CD4-positive, alpha-beta T cell (primary cell): ENCODE measurements at regions not wholly inside any gene's neighbourhood (a gene's known extent, or its start where the extent isn't known, plus 50 kb on each side); places are given as distances from the start of the nearest gene placed in this dataset.

Experiments used
- ATAC-seq: fragments of 200-7000 bp; cut with Tn5 transposase; one replicate; pipeline ENCODE4 v1.10.0; 2022; ENCODE audit warnings: mild to moderate bottlenecking; ENCODE audit not compliant: poor library complexity
- CTCF ChIA-PET: fragments of 350-600 bp; sonication (Branson Sonifier 250); formaldehyde crosslinking; loops from one replicate; lab custom pipeline; 2021; ENCODE audit warnings: antibody characterized with exemption, inconsistent platforms; lab: Charles Lee
- POLR2A ChIA-PET: fragments of 350-600 bp; sonication (Branson Sonifier 250); formaldehyde crosslinking; loops from one replicate; lab custom pipeline; 2021; ENCODE audit warnings: antibody characterized with exemption, inconsistent platforms; lab: Charles Lee
- DNase-seq, 14 experiments: peaks; one replicate each; pipeline ENCODE4 v3.0.0-alpha.2; 2013 to 2020; ENCODE audit warnings: mixed read lengths in 2 of 14
- H3K27ac ChIP-seq, 2 donors: one replicate each; pipeline versions ENCODE4 v1.5.1 to v1.7.0; 2013; ENCODE audit warnings: low read length in 2 of 2, low read depth in 1 of 2, mild to moderate bottlenecking in 1 of 2
- H3K27me3 ChIP-seq, 2 experiments: 1 replicate in 1 of 2; 2 replicates in 1 of 2; pipeline versions ENCODE4 v1.6.1 to v1.7.0; 2013; ENCODE audit warnings: low read length in 2 of 2, control low read depth in 1 of 2, mild to moderate bottlenecking in 1 of 2, moderate library complexity in 1 of 2; ENCODE audit not compliant: insufficient read depth in 2 of 2, control insufficient read depth in 1 of 2
- H3K36me3 ChIP-seq: one replicate; pipeline ENCODE4 v1.6.1; 2013; ENCODE audit warnings: low read length, control low read depth; ENCODE audit not compliant: insufficient read depth
- H3K4me1 ChIP-seq: one replicate; pipeline ENCODE4 v1.6.1; 2013; ENCODE audit warnings: low read length, control low read depth; ENCODE audit not compliant: insufficient read depth
- H3K4me3 ChIP-seq: one replicate; pipeline ENCODE4 v1.5.1; 2013; ENCODE audit warnings: mild to moderate bottlenecking, low read length, moderate library complexity
- H3K9me3 ChIP-seq, 2 experiments: 1 replicate in 1 of 2; 2 replicates in 1 of 2; pipeline versions ENCODE4 v1.6.1 to v1.7.0; 2013; ENCODE audit warnings: low read length in 2 of 2, mild to moderate bottlenecking in 2 of 2, control low read depth in 1 of 2, moderate library complexity in 1 of 2; ENCODE audit not compliant: control insufficient read depth in 1 of 2, insufficient read depth in 1 of 2
- H3K27ac Mint-ChIP-seq: one replicate; pipeline ENCODE4 v1.8.0; 2020; ENCODE audit warnings: mixed read lengths
- H3K27me3 Mint-ChIP-seq: one replicate; pipeline ENCODE4 v1.8.0; 2021; ENCODE audit warnings: mixed read lengths
- H3K36me3 Mint-ChIP-seq: one replicate; pipeline ENCODE4 v1.8.0; 2021; ENCODE audit warnings: low read depth, mixed read lengths
- H3K4me1 Mint-ChIP-seq: one replicate; pipeline ENCODE4 v1.8.0; 2021; ENCODE audit warnings: low read depth, mixed read lengths
- H3K4me3 Mint-ChIP-seq: one replicate; pipeline ENCODE4 v1.8.0; 2020; ENCODE audit warnings: mild to moderate bottlenecking, mixed read lengths
- H3K9me3 Mint-ChIP-seq: one replicate; pipeline ENCODE4 v1.8.0; 2020; ENCODE audit warnings: mixed read lengths
- CTCF ChIP-seq: fragments of 200-600 bp; IDR thresholded peaks from one replicate; pipeline ENCODE4 v1.8.0; 2022; ENCODE audit warnings: antibody characterized with exemption, mild to moderate bottlenecking
- intact Hi-C, 2 experiments: fragments of 100-400 bp; cut with DNase I in 1 of 2; cut with micrococcal nuclease in 1 of 2; formaldehyde crosslinking; loops; one replicate each; pipeline versions ENCODE4 v1.15.1 to v1.9.0; 2023 to 2025; cut with DNase I, micrococcal nuclease

GRCh38 chr9:115635680-115636383 lies 517.8 kb upstream of the PAPPA start:
- peaks cover 3% of the 10 kb centered on the region for H3K9me3 Mint-ChIP-seq
- H3K27me3 Mint-ChIP-seq, result peaks cover 19% of the 10 kb centered on the region
- Histone ChIP-seq H3K27ac (no peak overlapping the region), H3K27me3 (peaks cover 0 to 2% of the 10 kb centered on the region in 2 experiments), H3K4me1 (no peaks in the 10 kb centered on the region), H3K4me3 (no peak overlapping the region), H3K36me3 (no peaks in the 10 kb centered on the region), H3K9me3 (no peaks in the 10 kb centered on the region)
- intact Hi-C loops, result no loop called here
- ATAC-seq (no peak), DNase-seq (no peak)
- no peaks in the 10 kb centered on the region for H3K4me1 Mint-ChIP-seq
- H3K4me3 Mint-ChIP-seq, result no peak overlapping the region
- no peak overlapping the region for H3K27ac Mint-ChIP-seq
- TF ChIP-seq CTCF, result no peak
- H3K36me3 Mint-ChIP-seq, result no peaks in the 10 kb centered on the region
- ChIA-PET CTCF (no interaction called here), POLR2A (no interaction called here)

DNA sequence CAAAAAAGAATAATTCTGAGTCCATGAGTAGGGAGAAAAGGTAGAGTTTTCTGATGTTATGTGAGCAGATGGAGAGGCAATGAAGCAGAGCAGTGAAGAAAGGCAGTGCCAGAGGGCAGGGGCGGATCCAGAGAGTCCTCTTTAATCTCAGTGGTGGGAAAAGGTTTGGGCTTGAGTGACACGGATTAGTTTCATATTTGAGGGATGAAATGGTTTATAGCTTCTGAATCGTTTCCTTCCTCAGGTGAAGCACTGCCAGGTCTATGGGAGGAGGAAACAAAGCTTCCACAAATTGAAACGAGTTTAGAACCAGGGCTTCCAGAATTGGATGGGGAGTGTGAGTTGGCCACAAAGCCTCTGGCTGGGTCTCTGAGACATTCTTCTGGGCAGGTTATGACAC lies 517.0 kb upstream of the PAPPA start:
- H3K4me3 ChIP-seq, result no peak overlapping the region
- intact Hi-C loops, result no loop called here
- no peak for TF ChIP-seq CTCF
- H3K36me3 ChIP-seq, result no peaks in the 10 kb centered on the region
- no peaks in the 10 kb centered on the region for H3K4me1 ChIP-seq
- DNase-seq (no peak), ATAC-seq (no peak)
- ChIA-PET CTCF (no interaction called here), POLR2A (no interaction called here)
- H3K27ac ChIP-seq, result no peak overlapping the region
- Mint-ChIP-seq H3K9me3 (peaks cover 3% of the 10 kb centered on the region), H3K27me3 (peaks cover 12% of the 10 kb centered on the region), H3K4me1 (no peaks in the 10 kb centered on the region), H3K36me3 (no peaks in the 10 kb centered on the region), H3K4me3 (no peak overlapping the region), H3K27ac (no peak overlapping the region)
- peaks cover 0 to 2% of the 10 kb centered on the region in 2 experiments for H3K27me3 ChIP-seq
- no peaks in the 10 kb centered on the region for H3K9me3 ChIP-seq

- no peak overlapping the region for H3K4me3 Mint-ChIP-seq
- H3K4me3 ChIP-seq, result no peak overlapping the region
- no peak overlapping the region for H3K27ac ChIP-seq
- no peaks in the 10 kb centered on the region for H3K4me1 ChIP-seq
- no peaks in the 10 kb centered on the region for H3K36me3 ChIP-seq
- peaks cover 0 to 2% of the 10 kb centered on the region in 2 experiments for H3K27me3 ChIP-seq
- intact Hi-C loops, result no loop called here
- no peak overlapping the region for H3K27ac Mint-ChIP-seq
- peaks cover 6% of the 10 kb centered on the region for H3K27me3 Mint-ChIP-seq
- no peaks in the 10 kb centered on the region for H3K36me3 Mint-ChIP-seq
- CTCF ChIA-PET, result no interaction called here
- POLR2A ChIA-PET, result no interaction called here
- no peak for TF ChIP-seq CTCF
- no peaks in the 10 kb centered on the region for H3K4me1 Mint-ChIP-seq
- no peaks in the 10 kb centered on the region for H3K9me3 ChIP-seq
- H3K9me3 Mint-ChIP-seq, result peaks cover 3% of the 10 kb centered on the region
- DNase-seq, result no peak
- ATAC-seq, result no peak
Measured at GRCh38 chr9:115637661-115638060, 515.9 kb upstream of the PAPPA start.
